ENCODE measurements at regions not wholly inside any gene's neighbourhood (a gene's known extent, or its start where the extent isn't known, plus 50 kb on each side); places are given as distances from the start of the nearest gene placed in this dataset.

- DNase-seq (ENCODE audit: extremely low read depth, low read depth): no peak
Observed at GRCh38 chr10:78948621-78949030, 120.1 kb upstream of the ZMIZ1 start.

- DNase-seq (ENCODE audit: extremely low read depth, low read depth): no peak
Observed at GRCh38 chr10:78950656-78951587, 117.8 kb upstream of the ZMIZ1 start.

DNA sequence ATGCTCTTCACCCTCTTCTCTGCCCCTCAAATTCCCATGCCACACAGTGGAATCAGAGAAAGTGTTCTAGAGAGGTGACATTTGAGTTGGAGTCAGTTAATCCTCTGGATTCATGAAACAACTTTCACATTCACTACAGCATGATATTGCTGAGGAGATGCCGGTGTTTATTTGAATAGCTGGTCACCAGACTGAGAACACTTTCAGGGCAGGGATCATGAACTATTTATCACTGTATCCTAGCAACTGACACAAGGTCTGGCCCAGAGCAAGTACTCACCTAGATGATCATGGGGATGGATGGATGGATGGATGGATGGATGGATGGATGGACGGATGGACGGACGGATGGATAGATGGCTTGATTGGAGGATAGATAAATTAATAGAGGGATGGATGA, 116.7 kb upstream of the ZMIZ1 start:
- no peak for DNase-seq (ENCODE audit: extremely low read depth, low read depth)

GRCh38 chr10:78952686-78953085, 116.1 kb upstream of the ZMIZ1 start:
- DNase-seq (ENCODE audit: extremely low read depth, low read depth): no peak

DNA sequence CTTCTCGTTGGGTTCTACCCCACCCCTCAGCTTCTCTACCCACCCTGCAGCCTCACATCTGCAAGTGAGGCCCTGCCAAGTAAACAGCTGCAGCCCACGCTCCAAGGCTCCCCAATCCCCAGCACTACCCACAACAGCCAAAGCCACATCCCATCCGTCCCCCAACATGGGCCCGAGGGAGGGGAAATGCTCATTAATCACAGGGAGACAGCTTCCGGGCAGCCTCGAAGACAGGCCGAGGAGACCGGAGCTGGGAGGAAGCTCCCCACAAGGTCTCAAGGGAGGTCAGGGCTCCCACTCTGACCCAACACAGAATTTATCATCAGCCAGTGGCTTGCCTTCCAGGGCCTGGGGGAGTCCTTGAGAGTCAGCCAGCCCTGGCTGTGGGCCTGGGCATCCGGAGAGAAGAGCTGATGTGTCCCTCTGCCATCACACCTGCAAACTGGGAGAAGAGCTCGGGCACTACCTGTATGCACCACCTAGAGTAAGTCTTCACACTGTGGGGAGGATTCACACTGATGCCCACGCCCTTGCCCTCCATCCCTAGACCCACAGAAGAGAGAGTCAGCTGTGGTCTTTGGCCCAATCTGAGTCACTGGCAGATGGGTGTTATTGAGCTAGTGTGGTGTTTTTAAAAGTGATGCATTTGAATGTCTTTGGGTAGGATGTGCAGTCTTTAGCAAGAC, 115.5 kb upstream of the ZMIZ1 start:
- no peak for DNase-seq (ENCODE audit: extremely low read depth, low read depth)

- no peak for DNase-seq (ENCODE audit: extremely low read depth, low read depth)
Observed at GRCh38 chr10:78953799-78954297, 114.9 kb upstream of the ZMIZ1 start.

DNA sequence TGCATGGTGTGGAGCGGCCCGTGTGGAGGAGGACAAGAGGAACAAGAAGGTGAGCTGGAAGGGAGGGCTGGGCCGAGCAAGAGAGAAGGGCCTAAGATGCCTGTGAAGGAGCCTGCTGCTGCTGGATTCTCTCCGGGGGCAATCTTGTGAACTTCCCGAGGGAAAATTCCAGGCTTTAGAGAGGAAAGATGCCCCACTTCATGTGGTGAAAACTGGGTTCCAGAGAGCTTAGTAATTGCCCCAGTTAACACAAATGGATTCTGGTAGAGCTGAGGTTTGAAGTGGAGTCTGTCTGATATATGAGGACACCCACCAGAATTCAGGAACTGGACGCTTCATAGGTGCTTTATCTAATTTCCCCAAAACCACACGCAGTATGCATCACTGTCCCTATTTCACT, 114.1 kb upstream of the ZMIZ1 start:
- no peak for DNase-seq (ENCODE audit: extremely low read depth, low read depth)

DNA sequence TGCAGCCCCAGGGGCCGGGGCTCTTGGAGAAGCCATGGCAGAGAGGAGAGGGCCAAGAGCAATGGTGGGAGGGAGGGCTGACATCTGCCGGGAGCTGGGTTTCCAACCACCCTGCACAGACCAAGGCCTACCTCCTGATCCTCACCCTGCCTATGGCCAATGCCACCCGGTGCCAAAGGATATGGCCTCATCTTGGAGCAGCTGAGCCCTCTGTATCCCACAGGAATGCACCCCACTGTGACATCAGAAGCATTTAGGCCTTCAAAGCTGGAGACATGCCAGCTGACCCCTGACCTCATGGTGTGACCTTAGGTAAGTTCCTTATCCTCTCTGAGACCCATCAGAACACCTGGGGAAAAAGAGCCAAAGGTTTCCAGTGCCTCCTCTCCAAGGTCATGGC, 113.6 kb upstream of the ZMIZ1 start:
- DNase-seq (ENCODE audit: extremely low read depth, low read depth): no peak

- no peak for DNase-seq (ENCODE audit: extremely low read depth, low read depth)
Observed at GRCh38 chr10:78956391-78956790, 112.4 kb upstream of the ZMIZ1 start.

GRCh38 chr10:78957471-78958039, 111.2 kb upstream of the ZMIZ1 start:
- no peak for DNase-seq (ENCODE audit: extremely low read depth, low read depth)

DNA sequence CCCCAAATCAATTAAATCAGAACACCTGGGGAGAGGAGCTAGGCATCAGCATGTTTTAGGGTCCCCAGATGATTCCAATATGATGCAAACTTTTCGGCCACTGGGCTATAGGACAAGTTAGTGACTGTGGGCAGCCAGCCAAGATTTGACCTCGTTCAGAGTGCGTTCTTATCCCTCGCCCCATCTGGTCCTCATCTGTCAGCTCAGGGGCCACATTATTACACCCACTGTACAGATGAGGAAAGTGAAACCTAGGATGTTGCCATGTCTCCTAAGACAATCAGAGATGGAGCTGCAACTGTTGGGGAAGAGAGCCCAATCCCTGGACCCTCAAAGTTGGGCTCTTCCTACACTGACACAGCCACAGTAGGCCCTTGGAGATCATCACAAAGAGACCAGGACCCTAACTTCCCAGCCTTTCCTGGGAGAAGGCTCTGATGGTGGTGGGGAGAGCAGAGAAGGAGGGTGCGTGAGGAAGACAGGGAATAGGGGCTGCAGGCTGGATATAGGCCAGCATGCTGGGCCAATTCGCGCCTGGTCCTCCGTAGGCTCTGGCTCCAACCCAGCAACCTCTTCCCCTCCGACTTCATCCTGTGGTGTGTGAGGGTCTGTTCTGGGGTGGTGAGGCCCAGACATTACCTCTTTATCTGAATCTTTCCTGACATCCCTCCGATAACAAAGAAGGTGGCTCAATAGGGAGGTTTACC, 109.4 kb upstream of the ZMIZ1 start:
- no peak for DNase-seq (ENCODE audit: extremely low read depth, low read depth)

GRCh38 chr10:78959924-78960285, 108.9 kb upstream of the ZMIZ1 start:
- DNase-seq (ENCODE audit: extremely low read depth, low read depth): no peak

DNA sequence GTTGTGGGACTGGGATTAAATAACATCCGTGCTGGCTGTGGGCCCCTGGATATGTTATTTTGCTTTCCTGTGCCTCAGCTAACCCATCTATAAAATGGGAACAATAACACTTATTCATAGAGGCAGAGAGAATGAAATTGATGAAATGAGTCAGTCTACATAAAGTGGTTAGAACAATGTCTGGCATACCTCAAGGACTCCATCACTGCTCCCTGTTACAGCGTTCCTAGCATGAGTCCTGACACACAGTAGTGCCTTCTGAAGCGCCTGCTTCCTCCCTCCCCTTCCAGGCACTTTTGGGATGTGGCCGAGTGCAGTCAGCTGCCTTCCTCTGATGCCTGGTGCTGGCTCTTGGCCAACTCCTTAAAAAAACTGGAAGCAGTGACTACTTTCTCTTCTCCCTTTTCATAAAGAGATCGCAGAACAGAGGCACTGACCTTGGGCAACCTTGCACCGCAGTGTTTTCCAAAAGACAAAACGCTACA, 108.4 kb upstream of the ZMIZ1 start:
- no peak for DNase-seq (ENCODE audit: extremely low read depth, low read depth)

GRCh38 chr10:78961760-78962159, 107.0 kb upstream of the ZMIZ1 start:
- DNase-seq (ENCODE audit: extremely low read depth, low read depth): no peak

GRCh38 chr10:78963074-78964034, 105.4 kb upstream of the ZMIZ1 start:
- no peak for DNase-seq (ENCODE audit: extremely low read depth, low read depth)

- DNase-seq (ENCODE audit: extremely low read depth, low read depth): no peak
Observed at GRCh38 chr10:78964274-78964951, 104.4 kb upstream of the ZMIZ1 start.

DNA sequence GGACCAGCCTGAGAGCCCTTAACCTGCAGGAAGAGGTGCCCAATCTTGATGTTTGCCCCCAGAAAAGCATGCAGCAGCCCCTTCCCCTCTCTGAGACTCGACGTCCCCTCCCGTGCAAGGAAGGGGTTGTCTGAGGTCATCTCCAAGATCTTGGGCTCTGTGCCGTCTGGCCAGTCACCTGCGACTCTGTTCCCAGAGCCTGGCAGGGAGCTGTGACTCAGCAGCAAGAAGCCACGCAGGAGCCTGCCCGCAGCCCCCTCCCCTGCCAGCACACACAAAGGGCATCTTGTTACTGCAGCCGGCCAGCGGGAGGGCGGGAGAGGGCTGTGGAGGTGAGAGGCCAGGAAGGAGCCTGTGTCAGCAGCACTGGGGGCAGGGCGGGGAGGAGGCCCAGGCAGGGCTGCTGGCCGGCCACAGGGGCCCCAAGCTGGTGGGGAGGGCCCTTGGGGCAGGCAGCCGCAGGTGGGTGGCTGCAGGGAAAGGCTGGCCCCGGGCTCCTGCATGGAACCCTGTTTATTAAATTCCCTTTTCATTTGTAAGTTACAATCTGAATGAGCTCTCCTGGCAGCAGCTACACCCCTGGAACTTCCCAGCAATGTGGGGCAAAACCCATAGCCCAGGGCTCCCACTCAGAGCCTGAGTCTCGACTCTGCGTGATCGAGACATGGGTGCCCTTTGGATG, 103.7 kb upstream of the ZMIZ1 start:
- DNase-seq (ENCODE audit: extremely low read depth, low read depth): peak; percentile 75

DNA sequence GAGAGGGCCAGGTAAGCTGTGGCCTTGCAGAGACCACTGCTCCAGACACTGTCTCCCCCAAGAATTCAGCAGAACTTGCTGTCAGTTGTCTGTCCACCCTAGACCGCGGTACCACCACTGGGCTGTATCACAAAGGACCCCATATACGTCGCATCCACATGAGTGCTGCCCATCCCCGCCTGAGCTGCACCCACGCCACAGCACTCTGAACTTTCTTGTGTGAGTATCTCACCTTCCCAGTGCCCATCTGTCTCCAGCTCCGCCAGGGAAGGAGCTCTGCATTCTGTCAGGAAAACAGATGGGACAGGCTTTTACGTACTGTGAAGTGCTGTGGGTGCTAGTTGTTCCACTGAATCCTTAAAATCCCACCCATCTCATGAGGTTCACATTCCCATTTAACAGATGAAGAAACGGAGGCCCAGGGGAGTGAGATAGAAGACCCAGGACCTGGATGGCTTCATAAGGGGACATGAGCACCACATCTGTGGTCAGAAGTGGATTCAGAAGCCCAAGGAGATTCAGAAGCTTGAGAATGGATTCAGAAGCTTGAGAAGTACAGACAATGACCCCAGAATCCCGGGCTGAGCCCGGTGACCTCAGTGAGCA, 102.5 kb upstream of the ZMIZ1 start:
- DNase-seq (ENCODE audit: extremely low read depth, low read depth): no peak
